Caco-2 (cell line): ENCODE measurements at regions not wholly inside any gene's neighbourhood (a gene's known extent, or its start where the extent isn't known, plus 50 kb on each side); places are given as distances from the start of the nearest gene placed in this dataset.

ENCODE experiments used
- BruUV-seq: library from RNA; stranded (reverse); fragments of 400-500 nt; replicated peaks from 2 replicates; lab custom pipeline; 2021; lab: Mats Ljungman, UMichigan
- CTCF ChIA-PET: fragments of 300-600 bp; sonication (Branson Sonifier 250); formaldehyde crosslinking; loops from one replicate; lab custom pipeline; 2022; ENCODE audit warnings: antibody characterized with exemption; lab: Charles Lee
- POLR2A ChIA-PET: fragments of 300-600 bp; sonication (Branson Sonifier 250); formaldehyde crosslinking; loops from one replicate; lab custom pipeline; 2022; ENCODE audit warnings: antibody characterized with exemption; lab: Charles Lee
- DNase-seq, 2 experiments: peaks; one replicate each; pipeline versions ENCODE4 v3.0.0 to v3.0.0-alpha.2; 2020 to 2022
- H3K27me3 ChIP-seq: replicated peaks from 2 replicates; pipeline ENCODE4 v1.6.0; 2011; ENCODE audit warnings: low read length; ENCODE audit not compliant: control insufficient read depth, insufficient read depth
- H3K36me3 ChIP-seq: 2 replicates; pipeline ENCODE4 v1.5.1; 2011; ENCODE audit warnings: low read length; ENCODE audit not compliant: control insufficient read depth, insufficient read depth
- H3K4me1 ChIP-seq: fragments of 250-450 bp; sonication (Bioruptor Pico); 2 replicates; pipeline ENCODE4 v1.5.1; 2020; ENCODE audit warnings: mild to moderate bottlenecking
- H3K4me3 ChIP-seq: 2 replicates; pipeline ENCODE4 v1.5.1; 2011; ENCODE audit warnings: low read depth, mild to moderate bottlenecking, control low read depth, low read length
- H3K9me3 ChIP-seq: fragments of 250-450 bp; sonication (Bioruptor Pico); 2 replicates; pipeline ENCODE4 v1.5.1; 2020; ENCODE audit warnings: mild to moderate bottlenecking, moderate library complexity
- H3K27ac Mint-ChIP-seq: one replicate; pipeline ENCODE4 v1.8.0; 2022; ENCODE audit warnings: mixed read lengths; ENCODE audit not compliant: unreplicated experiment
- H3K27me3 Mint-ChIP-seq: one replicate; pipeline ENCODE4 v1.8.0; 2022; ENCODE audit warnings: mixed read lengths; ENCODE audit not compliant: insufficient read depth, unreplicated experiment
- H3K36me3 Mint-ChIP-seq: one replicate; pipeline ENCODE4 v1.8.0; 2022; ENCODE audit warnings: mild to moderate bottlenecking, mixed read lengths; ENCODE audit not compliant: insufficient read depth, unreplicated experiment
- H3K4me1 Mint-ChIP-seq: one replicate; pipeline ENCODE4 v1.8.0; 2022; ENCODE audit warnings: low read depth, mixed read lengths; ENCODE audit not compliant: unreplicated experiment
- H3K4me3 Mint-ChIP-seq: one replicate; pipeline ENCODE4 v1.8.0; 2022; ENCODE audit warnings: mild to moderate bottlenecking, moderate library complexity, mixed read lengths; ENCODE audit not compliant: unreplicated experiment
- H3K9me3 Mint-ChIP-seq: one replicate; pipeline ENCODE4 v1.8.0; 2022; ENCODE audit warnings: mixed read lengths; ENCODE audit not compliant: unreplicated experiment
- CTCF ChIP-seq, 2 experiments: fragments of 200-600 bp in 1 of 2; IDR thresholded peaks; 1 replicate in 1 of 2; 2 replicates in 1 of 2; pipeline versions ENCODE4 v1.5.1 to v1.8.0; 2011 to 2022; ENCODE audit warnings: antibody characterized with exemption in 1 of 2, control low read depth in 1 of 2, inconsistent platforms in 1 of 2, low read depth in 1 of 2, low read length in 1 of 2, mild to moderate bottlenecking in 1 of 2, moderate library complexity in 1 of 2; ENCODE audit not compliant: insufficient read depth in 1 of 2, severe bottlenecking in 1 of 2, unreplicated experiment in 1 of 2
- intact Hi-C: fragments of 100-400 bp; cut with micrococcal nuclease; formaldehyde crosslinking; loops from one replicate; pipeline ENCODE4 v1.10.0; 2022; ENCODE audit not compliant: unreplicated experiment

- POLR2A ChIA-PET = no interaction called here
Observed at GRCh38 chr19:5214902-5215301, 125.7 kb downstream of the PTPRS start.

DNA sequence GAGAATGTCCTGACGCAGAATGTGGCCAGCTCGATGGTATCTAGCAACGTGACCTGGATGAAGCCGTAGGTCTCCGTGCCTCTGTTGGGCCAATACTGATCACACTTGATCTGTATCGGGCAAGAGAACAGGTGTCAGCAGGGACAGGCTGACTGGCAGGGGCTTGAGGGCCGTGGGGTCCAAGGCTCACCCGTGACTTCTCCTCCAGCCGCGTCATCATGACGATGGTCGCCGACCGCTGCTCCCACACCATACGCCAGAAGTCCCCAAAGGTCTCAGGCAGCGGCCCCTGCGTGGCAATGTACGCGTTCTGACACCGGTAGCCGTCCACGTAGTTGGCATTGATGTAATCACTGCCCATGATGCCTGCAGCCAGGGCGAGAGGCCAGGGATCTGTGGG, 126.2 kb downstream of the PTPRS start:
- no peaks in the 10 kb centered on the region for H3K9me3 Mint-ChIP-seq
- H3K36me3 ChIP-seq = no peaks in the 10 kb centered on the region; the same call in 1 of the 2 replicates

More at GRCh38 chr19:5214902-5215301, 125.7 kb downstream of the PTPRS start:
- no peak for DNase-seq
- Mint-ChIP-seq H3K27me3 (no peaks in the 10 kb centered on the region), H3K4me1 (no peaks in the 10 kb centered on the region), H3K36me3 (peaks cover 25% of the 10 kb centered on the region), H3K9me3 (no peaks in the 10 kb centered on the region), H3K4me3 (no peak overlapping the region), H3K27ac (no peak overlapping the region)
- H3K4me3 ChIP-seq = no peak overlapping the region
- H3K27me3 ChIP-seq = no peaks in the 10 kb centered on the region
- H3K9me3 ChIP-seq = no peaks in the 10 kb centered on the region
- no peak for TF ChIP-seq CTCF (IDR thresholded peaks at IDR 0.05; ENCODE audit: insufficient read depth in 1 of 2, low read depth in 1 of 2, low read length in 1 of 2, severe bottlenecking in 1 of 2, unreplicated experiment in 1 of 2)
- no TSS peak for BruUV-seq
- intact Hi-C loops = no loop called here
- H3K36me3 ChIP-seq = no peaks in the 10 kb centered on the region; the same call in 1 of the 2 replicates
- no peaks in the 10 kb centered on the region for H3K4me1 ChIP-seq
- CTCF ChIA-PET = no interaction called here

GRCh38 chr19:5213667-5214066, 126.9 kb downstream of the PTPRS start:
- Histone ChIP-seq H3K36me3 (no peaks in the 10 kb centered on the region; the same call in 1 of the 2 replicates), H3K4me3 (no peak overlapping the region), H3K4me1 (no peaks in the 10 kb centered on the region), H3K9me3 (no peaks in the 10 kb centered on the region), H3K27me3 (no peaks in the 10 kb centered on the region)
- intact Hi-C loops = no loop called here
- H3K27ac Mint-ChIP-seq = no peak overlapping the region
- H3K4me3 Mint-ChIP-seq = no peak overlapping the region
- no peak for DNase-seq
- ChIA-PET POLR2A (no interaction called here), CTCF (interaction anchor here (0.6 kb wide), 1 partner anchor 10 kb away, joined by 6 read pairs; no protein-coding TSS in a partner anchor)
- H3K27me3 Mint-ChIP-seq = no peaks in the 10 kb centered on the region
- no peaks in the 10 kb centered on the region for H3K4me1 Mint-ChIP-seq
- peaks cover 22% of the 10 kb centered on the region for H3K36me3 Mint-ChIP-seq
- H3K9me3 Mint-ChIP-seq = no peaks in the 10 kb centered on the region
- TF ChIP-seq CTCF (IDR thresholded peaks at IDR 0.05; ENCODE audit: insufficient read depth in 1 of 2, low read depth in 1 of 2, low read length in 1 of 2, severe bottlenecking in 1 of 2, unreplicated experiment in 1 of 2) = no peak
- no TSS peak for BruUV-seq

More for the DNA sequence above, 126.2 kb downstream of the PTPRS start:
- Histone ChIP-seq H3K27me3 (no peaks in the 10 kb centered on the region), H3K4me1 (no peaks in the 10 kb centered on the region), H3K9me3 (no peaks in the 10 kb centered on the region), H3K4me3 (no peak overlapping the region)
- ChIA-PET CTCF (interaction anchor here (0.6 kb wide), 1 partner anchor 11 kb away, joined by 6 read pairs; no protein-coding TSS in a partner anchor), POLR2A (no interaction called here)
- Mint-ChIP-seq H3K27ac (no peak overlapping the region), H3K27me3 (no peaks in the 10 kb centered on the region), H3K4me1 (no peaks in the 10 kb centered on the region), H3K4me3 (no peak overlapping the region), H3K36me3 (peaks cover 22% of the 10 kb centered on the region)
- no TSS peak for BruUV-seq
- intact Hi-C loops = no loop called here
- no peak for DNase-seq
- no peak for TF ChIP-seq CTCF (IDR thresholded peaks at IDR 0.05; ENCODE audit: insufficient read depth in 1 of 2, low read depth in 1 of 2, low read length in 1 of 2, severe bottlenecking in 1 of 2, unreplicated experiment in 1 of 2)
